ENCODE measurements at regions not wholly inside any gene's neighbourhood (a gene's known extent, or its start where the extent isn't known, plus 50 kb on each side); places are given as distances from the start of the nearest gene placed in this dataset.
"Not testable (repeated sequence)": the region's sequence is repeated elsewhere in the genome, so short reads cannot be mapped to it uniquely, and the experiment has no call there.

DNA sequence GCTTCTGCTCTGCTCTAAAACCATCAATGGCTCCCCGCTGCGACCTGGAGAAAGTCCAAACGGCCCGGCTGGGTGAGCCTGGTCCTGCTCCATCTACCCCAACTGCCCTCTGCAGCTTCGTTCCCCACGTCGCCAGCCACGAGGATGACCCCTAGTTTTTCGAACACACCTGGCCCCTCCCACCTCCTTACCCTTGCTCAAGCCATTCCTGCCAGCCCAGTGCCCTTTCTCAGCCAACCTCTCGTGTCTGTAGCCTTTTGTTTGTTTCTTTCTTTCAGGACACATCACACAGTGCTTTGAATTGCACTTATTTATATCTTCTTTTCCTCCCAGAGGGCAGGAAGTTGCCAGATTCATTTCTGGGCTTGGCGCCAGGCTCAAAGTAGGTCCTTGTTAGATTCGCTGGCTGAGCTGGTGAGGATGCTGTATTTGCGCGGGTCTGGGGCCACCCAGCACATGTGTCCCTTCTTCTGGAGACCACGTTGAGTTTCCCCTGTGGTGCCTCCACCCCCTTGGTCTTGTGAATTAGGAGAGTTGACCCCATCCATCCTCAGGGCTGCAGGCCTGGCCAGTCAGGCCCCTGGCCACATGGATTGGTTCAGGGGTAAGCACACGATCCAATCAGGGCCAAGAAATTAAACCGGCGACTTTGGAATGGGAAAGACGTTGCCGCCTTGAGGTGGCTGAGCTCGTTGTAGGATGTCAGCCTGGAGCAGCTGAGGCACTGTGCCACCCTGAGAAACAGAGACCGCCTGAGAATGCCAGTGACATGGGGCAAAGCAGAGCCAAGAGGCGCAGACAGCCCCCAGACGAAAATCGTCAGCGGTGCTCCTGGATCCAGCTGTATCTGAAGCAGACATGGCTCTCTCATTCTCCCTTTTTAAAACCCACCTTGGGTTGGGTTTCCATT lies 156.0 kb downstream of the CEBPB start:
- ChIA-PET CTCF (interaction anchor here (0.8 to 1.4 kb wide), 2 partner anchors 62 to 157 kb away, joined by 3 to 4 read pairs; no protein-coding TSS in a partner anchor), POLR2A (no interaction called here)

DNA sequence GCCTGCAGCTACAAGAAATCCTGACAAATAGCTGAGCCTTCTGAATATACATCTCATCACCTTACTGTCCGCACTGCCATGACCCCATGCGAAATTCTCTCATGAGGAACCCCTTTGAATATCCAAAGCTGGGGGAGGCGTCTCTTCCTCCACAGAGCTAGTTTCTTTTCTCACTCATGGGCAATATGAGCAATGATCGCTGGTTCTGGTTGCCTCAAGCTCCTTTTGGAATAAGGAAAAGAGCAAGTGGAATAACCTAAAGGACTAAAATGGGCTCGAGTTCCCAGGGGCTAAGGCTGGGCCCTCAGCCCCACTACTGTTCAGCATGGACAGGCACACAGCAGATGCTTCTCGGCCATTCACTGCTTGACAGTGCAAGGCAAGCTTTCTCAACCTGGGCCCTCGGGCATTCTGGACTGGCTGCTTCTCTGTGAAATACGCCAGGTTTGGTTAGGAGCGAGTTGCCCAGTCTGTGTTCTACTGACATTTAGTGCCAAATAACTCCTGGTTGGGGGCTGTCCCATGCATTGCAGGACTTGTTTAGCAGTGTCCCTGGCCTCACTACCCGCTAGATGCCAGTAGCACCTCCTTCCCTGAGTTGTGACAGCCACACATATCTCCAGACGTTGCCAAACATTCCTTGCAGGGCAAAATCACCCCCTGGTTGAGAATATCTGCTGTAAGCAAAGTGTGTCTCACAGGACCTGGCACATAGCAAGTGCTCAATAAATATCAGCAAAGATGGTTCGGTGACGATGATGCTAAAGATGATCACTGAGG lies 156.8 kb downstream of the CEBPB start:
- ChIA-PET CTCF (interaction anchor here (1.4 to 1.7 kb wide), 2 partner anchors 9 to 62 kb away, joined by 4 to 5 read pairs; no protein-coding TSS in a partner anchor), POLR2A (no interaction called here)

DNA sequence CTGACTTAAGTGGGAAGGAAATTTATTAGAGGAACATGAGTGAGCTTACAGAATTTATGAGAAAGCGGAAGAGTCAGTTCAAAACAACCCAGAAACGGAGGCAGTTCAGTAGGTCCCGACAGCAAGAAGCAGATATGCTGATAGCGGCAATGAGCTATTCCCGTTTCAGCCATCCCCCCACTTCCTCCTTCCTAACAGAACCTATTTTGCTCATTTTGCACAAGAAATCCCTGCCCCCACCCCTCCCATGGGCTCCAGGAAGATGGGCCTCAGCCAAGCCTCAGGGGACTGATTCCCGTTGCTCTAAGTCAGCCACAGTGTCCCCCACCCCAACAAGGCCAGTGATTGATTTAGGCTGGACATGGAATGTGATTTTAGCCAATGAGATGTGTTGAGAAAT lies 157.5 kb downstream of the CEBPB start:
- POLR2A ChIA-PET: interaction anchor here (1.0 kb wide), 1 partner anchor 157 kb away, joined by 3 read pairs; no protein-coding TSS in a partner anchor

DNA sequence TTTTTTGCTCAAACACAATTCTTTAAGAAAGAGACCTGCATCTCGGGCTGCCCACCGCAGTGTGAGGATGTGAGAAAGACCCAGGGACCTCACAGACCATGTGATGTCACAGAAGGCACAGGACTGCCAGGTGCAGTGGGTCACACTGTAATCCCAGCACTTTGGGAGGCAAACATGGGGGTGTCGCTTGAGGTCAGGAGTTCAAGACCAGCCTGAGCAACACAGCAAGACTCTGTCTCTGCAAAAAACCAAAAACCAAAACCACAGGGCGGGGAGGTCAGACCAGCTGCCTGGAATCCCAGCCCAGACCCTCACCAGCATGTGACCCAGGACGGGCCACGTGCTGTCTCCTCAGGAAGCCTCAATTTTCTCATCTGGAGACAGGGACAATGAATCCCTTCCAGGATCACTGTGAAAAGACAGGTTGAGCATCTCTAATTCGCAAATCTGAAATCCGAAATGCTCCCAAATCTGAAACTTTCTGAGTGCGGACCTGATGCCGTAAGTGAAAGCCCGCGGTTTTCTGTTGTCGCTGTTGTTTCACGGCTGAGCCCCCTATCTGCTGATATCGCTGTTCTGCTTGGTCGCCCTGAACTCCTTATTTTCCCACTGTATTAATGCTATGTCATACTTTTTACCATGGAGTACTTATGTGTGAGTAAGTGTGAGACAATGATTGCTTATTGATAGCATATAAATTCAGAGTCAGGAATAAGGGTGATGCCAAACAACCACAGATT lies 159.5 kb upstream of the PTPN1 start:
- CTCF ChIA-PET: no interaction called here
- POLR2A ChIA-PET: no interaction called here

More for the DNA sequence above, 157.5 kb downstream of the CEBPB start:
- CTCF ChIA-PET: interaction anchor here (1.4 to 1.7 kb wide), 2 partner anchors 10 to 63 kb away, joined by 4 to 5 read pairs; no protein-coding TSS in a partner anchor

DNA sequence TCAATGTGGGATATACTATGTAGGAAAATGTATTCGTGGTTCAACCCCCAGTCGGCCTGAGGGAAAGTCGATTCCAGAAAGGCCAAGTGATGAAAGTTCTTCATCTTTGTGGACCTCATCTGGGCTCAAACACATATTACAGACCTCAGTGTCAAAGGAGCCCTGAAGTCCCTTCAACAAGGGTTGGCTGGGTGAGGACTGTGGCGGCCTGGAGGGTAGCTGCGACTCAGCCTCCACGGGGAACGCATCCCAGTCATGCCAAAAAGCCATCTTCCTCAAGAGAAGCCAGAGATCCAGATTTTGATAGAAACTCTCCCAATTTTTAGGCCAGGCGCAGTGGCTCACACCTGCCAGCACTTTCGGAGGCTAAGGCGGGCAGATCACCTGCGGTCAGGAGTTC lies 158.6 kb upstream of the PTPN1 start:
- POLR2A ChIA-PET: no interaction called here
- CTCF ChIA-PET: no interaction called here

DNA sequence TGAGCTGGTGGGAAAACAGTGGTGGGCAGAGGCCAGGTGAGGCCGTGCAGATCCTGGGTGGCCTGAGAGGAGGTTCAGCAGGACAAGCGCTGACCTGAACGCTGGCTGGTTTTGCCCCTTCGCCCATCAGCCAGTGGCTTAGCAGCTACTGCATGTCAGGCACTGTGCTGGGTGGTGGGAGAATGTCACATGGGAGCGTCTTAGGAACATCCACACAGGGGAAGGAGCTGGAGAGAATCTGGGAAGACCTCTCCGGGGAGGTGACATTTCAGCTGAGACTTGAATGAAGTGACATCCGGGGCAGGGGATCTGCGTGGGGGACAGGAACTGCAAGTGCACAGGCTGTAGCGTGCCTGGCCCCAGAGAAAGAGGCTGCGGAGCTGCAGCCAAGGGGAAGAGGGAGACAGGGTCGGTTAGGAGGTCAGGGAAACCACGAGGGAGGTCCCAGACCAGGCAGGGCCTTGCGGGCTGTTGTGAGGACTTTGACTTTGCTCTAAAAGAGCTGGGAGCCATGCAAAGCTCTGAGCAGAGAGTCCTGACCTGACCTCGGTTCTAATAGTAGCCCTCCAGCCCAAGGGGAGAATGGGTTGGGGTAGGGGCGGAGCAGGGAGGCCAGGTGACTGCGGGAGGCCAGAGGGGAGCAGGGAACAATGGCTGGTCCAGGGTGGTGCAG lies 156.8 kb upstream of the PTPN1 start:
- CTCF ChIA-PET: no interaction called here
- POLR2A ChIA-PET: no interaction called here

DNA sequence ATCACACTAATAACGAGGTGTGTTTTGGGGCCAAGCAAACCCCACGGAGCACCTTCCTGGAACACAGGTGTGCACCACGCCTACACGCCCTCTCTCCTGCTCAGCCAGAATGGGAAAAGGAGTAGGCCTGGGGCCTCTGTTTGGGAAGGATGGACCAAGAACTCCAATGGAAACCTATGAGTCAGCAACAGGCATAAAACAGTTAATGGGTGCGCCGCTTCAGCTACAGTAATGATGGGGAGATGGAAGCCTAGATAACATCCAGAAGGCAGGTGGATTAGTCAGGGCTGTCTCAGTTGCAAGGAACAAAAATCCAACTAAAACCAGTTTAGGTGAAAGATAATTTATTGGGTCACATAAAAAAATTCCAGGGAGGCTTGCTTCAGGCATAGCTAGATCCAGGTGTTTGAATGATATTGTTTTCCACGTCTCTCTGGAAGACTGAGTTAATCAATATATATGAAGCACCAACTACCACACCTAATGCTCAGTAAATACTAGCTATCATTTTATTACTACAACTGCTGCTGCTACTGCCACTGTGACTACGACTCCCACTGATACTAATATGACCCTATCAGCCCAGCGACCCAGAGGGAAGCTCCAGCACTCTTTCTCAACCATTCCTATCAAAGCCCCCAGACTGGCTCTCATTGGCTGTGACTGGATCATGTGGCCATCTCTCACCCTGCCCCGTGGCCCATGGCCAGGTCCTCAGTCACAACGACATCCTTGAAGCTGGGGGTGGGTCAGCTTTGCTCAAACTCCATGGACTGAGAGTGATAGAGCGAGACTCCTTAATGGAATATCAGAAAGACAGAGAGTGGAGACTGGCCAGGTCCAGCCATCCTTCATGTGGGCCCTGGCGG lies 155.2 kb upstream of the PTPN1 start:
- ChIA-PET POLR2A (no interaction called here), CTCF (no interaction called here)

DNA sequence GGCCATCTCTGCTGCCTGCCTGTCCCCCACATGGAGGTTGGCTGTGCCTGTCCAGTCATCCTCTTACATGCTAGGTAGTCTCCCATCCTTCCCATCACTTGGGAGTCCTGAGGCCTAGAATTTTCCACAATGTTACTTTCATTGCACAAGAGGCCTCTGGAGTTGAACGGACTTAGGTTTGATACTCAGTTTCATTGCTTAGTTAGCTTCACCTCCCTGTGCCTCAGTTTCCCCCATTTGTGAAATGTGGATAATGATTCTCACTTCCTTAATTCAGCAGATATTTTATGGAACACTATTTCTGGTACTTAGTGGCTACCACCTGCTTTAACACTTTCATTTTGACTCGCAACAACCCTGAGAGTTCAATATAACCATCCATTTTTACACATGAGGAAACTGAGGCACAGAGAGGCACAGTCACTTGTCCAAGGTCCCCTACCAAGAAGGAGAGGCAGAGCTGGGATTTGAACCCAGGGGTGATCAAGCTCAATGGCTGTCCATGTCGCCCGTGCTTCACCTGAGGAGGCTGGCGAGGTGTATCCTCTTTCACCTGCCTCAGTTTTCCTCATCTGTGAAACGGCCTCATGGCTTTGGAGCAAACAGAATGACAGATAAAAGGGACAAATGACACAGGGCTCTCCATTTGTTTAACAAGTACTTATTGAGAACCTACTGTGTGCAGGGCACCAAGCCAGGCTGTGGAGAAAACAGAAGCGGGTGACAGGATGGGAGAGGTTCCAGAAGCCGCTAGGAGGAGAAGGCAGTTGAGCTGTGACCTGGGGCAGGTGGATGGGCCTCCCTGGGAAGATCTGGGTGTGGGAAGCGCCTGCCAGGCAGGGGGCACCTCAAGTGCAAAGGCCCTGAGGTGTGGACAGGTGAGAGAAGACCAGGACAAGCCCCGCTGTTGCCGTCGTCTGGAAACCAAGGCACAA lies 154.3 kb upstream of the PTPN1 start:
- CTCF ChIA-PET: no interaction called here
- POLR2A ChIA-PET: no interaction called here

DNA sequence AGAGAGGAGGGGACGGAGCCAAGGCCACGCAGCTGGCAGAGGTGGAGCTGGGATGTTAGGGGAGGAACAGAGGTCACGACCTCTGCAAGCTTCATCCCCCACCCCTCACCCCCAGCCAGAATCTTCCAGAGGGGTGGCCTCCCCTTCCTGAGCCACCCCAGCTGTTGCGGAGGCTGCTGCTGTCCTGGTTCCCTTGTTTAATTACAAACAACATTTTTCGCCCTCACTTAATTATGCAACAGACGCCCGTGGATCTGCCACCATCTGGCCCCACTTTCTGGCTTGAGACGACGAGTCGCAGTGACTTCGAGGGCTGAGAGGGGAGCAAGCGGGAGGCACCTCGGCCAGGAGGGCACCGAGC lies 153.7 kb upstream of the PTPN1 start:
- CTCF ChIA-PET: no interaction called here
- POLR2A ChIA-PET: no interaction called here

DNA sequence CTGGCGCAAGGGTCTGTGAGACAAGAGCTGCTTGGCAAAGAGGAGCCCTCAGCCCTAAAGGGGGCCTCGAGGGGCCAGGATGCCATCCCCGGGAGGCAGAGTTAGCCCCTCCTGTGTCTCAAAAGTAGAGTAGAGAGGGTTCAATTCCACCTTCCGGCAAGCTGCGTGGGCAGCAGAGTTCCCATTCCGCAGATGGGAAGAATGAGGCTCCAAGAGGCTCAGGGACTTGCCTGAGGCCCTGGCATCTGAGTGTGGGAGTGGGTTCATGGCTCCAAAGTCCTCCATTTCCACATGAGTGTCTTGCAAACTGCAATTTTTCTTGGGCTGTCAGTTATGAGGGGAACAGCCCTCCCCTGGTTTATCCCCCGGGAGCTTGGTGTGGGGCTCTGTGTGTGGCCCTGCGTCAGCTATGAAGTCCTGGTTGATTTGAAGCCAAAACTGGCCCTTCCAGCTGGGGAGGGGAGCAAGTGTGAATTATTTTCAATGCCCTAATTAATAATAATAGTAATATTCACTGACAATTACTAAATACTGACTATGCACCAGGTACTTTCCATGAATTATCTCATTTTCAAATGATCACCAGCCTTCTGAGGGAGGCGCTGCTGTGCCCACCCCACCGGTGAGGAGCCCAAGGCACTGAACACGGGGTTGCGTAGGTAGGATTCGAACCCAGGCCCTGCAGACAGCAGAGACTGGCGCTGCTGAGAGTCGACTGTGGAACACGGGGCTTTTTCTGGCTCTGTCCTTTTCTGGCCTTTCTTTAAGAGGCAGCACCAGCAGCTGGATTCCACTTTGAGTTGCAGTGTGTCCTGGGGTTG lies 153.0 kb upstream of the PTPN1 start:
- ChIA-PET POLR2A (no interaction called here), CTCF (interaction anchor here (0.6 kb wide), 1 partner anchor 595 kb away, joined by 4 read pairs; no protein-coding TSS in a partner anchor)

DNA sequence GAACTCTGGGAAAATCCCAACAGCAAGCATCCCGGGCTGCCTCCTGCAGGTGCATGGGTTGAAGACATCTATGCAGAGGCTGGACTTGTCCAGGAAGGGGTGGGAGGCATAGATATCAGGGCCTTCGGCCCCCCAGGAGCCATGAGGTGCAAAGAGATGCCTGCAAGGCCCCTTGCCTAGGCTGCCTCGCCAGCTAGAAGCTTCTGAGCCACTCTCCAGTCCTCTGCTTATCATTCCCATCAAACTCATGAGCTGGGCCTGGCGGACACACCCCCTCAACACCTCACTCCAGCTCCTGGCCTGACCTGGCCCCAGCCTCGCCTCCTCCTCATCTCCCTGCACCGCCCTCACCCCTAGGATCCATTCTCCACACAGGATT lies 152.4 kb upstream of the PTPN1 start:
- CTCF ChIA-PET: interaction anchor here (0.6 kb wide), 1 partner anchor 596 kb away, joined by 4 read pairs; no protein-coding TSS in a partner anchor
- POLR2A ChIA-PET: no interaction called here

DNA sequence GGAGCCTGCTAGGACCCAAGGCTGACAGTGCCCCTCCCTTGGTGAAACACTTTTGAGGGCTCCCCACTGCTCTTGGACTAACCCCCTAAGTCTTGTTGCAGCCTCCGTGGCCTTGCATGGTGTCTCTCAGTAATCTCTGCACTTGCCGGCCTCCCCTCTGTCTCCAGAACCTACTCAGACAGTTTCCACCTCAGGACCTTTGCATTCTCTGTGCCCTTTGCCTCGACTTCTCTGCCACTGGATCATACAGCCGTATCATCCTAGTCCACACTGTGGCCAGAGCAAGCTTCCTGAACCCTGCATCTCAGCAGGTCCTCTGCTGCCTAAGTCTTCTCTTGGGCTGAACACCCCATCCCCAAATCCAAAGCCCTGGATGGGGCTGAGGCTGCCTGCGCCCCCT lies 152.0 kb upstream of the PTPN1 start:
- ChIA-PET CTCF (no interaction called here), POLR2A (no interaction called here)

DNA sequence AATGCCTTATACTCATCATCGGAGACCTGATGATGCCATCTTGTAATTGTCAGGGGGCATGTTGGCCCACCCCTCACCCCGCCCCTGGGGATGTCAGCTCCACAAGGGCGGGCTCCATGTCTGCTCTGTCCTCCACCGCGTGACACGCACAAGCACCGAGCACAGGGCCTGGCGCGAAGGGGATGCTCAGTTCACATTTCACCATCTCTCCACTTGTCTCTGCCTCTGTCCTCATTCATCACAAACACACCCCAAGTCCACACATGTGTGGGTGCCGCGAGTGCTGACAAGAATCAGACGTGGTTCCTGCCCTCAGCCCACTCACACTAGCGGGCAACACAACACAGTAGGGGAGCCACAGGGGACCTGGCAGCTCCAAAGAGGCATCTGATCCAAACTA lies 151.2 kb upstream of the PTPN1 start:
- CTCF ChIA-PET: no interaction called here
- POLR2A ChIA-PET: no interaction called here

DNA sequence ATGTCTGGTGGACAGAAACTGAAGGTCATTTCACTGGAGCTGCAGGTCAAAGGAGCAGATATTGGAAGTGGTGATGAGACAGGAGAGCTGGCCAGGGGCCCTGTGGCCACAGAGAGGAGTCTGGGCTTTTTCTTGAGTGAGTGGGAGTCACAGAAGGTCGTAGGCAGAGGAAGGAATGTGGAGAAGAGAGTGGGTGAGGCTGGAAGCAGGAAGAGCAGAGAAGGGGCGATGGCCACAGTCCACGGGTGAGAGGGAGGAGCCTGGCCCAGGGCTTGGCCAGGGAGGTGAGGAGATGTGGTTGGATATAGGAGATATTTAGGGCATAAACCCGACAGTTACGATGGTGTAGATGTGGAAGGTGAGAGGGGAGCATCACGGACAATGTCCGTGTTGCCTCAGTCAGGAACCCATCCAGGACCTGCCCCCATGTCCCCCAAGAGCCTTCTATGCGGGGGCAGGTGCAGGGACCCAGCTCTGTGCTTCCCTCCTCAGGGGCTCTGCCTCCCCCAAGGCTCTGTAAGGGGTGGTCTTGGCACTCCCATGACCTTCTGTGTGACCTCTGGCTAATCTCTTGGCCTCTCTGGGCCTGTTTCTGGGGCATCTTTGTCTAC lies 150.5 kb upstream of the PTPN1 start:
- ChIA-PET POLR2A (no interaction called here), CTCF (no interaction called here)

DNA sequence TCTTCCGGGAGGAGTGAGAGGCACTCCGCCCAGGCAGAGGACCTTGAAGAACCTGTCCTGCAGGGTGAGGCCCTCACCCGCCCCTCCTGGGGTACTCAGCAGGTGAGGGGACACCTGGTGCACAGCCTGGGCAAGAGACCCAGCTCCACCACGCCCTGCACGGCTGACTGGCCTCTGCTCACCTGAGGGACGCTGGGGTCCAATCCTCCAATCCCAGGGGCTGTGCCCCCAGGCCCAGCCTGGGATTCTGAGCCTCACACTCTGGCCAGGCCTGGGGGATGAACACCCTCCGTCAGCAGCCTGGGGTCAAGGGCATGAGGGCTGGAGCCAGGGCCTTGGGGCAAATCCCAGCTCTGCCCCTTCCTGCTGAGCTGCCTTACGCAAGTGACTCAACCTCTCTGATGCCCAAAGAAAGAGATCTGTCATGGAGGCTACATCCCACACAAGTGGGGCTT lies 149.9 kb upstream of the PTPN1 start:
- CTCF ChIA-PET: no interaction called here
- POLR2A ChIA-PET: no interaction called here

DNA sequence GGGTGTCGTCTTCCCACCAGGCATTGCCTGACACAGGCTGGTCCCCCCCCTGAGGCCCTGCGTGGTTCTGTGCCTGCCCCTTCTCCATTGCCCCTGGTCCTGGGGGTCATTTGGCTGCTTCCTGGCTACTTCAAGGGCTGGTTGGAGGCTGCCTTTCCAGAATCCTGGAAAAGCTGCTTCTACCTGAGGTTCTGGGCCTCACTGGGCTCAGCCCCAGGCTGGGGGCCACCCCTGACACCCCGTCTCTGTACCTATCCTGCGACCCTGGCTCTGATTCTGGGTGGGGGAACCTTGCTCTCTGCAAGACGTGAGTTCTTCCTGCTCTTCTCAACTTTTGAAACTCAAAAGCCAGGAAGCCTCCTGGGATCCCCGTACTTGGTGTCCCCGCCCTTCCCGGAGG lies 149.3 kb upstream of the PTPN1 start:
- CTCF ChIA-PET: no interaction called here
- POLR2A ChIA-PET: no interaction called here

DNA sequence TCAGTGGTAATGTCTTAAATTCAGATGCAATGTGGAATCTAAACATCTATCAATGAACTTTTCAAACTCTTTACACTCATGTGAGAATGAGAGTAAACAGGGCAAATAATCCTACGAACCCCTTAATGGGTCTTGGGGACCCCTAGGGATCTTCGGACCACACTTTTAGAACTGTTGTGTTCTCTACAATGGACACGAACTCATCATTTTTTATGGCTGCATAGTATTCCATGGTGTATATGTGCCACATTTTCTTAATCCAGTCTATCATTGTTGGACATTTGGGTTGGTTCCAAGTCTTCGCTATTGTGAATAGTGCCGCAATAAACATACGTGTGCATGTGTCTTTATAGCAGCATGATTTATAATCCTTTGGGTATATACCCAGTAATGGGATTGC lies 148.0 kb upstream of the PTPN1 start:
- POLR2A ChIA-PET, CTCF ChIA-PET: not testable (repeated sequence)
